ENCODE measurements at regions not wholly inside any gene's neighbourhood (a gene's known extent, or its start where the extent isn't known, plus 50 kb on each side); places are given as distances from the start of the nearest gene placed in this dataset.

- TF ChIP-seq CTCF (IDR thresholded peaks at IDR 0.05) (no peak), POLR2A (IDR thresholded peaks at IDR 0.05) (no peak)
These were observed 137.4 kb downstream of the TMEM114 start for GRCh38 chr16:8452941-8453340.
